ENCODE measurements at regions not wholly inside any gene's neighbourhood (a gene's known extent, or its start where the extent isn't known, plus 50 kb on each side); places are given as distances from the start of the nearest gene placed in this dataset.

GRCh38 chr6:153790876-153791473 lies 248.1 kb upstream of the OPRM1 start:
- 39% methylated on average over 1 of the region's 1 CpG for WGBS
- Histone ChIP-seq H3K27me3 (replicated peaks; ENCODE audit: insufficient read depth) (no peaks in the 10 kb centered on the region), H3K9me3 (no peaks in the 10 kb centered on the region), H3K36me3 (no peaks in the 10 kb centered on the region), H3K4me3 (no peak overlapping the region), H3K27ac (no peak overlapping the region), H3K4me1 (replicated peaks) (no peaks in the 10 kb centered on the region)
- TF ChIP-seq, protein P1, sequence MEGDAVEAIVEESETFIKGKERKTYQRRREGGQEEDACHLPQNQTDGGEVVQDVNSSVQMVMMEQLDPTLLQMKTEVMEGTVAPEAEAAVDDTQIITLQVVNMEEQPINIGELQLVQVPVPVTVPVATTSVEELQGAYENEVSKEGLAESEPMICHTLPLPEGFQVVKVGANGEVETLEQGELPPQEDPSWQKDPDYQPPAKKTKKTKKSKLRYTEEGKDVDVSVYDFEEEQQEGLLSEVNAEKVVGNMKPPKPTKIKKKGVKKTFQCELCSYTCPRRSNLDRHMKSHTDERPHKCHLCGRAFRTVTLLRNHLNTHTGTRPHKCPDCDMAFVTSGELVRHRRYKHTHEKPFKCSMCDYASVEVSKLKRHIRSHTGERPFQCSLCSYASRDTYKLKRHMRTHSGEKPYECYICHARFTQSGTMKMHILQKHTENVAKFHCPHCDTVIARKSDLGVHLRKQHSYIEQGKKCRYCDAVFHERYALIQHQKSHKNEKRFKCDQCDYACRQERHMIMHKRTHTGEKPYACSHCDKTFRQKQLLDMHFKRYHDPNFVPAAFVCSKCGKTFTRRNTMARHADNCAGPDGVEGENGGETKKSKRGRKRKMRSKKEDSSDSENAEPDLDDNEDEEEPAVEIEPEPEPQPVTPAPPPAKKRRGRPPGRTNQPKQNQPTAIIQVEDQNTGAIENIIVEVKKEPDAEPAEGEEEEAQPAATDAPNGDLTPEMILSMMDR (IDR thresholded peaks at IDR 0.05): no peak
- no peak for TF ChIP-seq POLR2A (IDR thresholded peaks at IDR 0.05)
- no peak for TF ChIP-seq POLR2AphosphoS5 (IDR thresholded peaks at IDR 0.05)
- intact Hi-C loops (cut with DNase I): no loop called here
- DNase-seq (ENCODE audit: low spot score): no peak

GRCh38 chr6:153790048-153790447 lies 249.0 kb upstream of the OPRM1 start:
- H3K36me3 ChIP-seq: no peaks in the 10 kb centered on the region
- H3K9me3 ChIP-seq: no peaks in the 10 kb centered on the region
- intact Hi-C loops (cut with DNase I): no loop called here
- DNase-seq (ENCODE audit: low spot score): no peak
- no peak for TF ChIP-seq POLR2A (IDR thresholded peaks at IDR 0.05)
- no peak for TF ChIP-seq POLR2AphosphoS5 (IDR thresholded peaks at IDR 0.05)
- TF ChIP-seq, protein P1 (IDR thresholded peaks at IDR 0.05): no peak
- WGBS: 73% methylated on average over 7 of the region's 7 CpGs
- H3K27me3 ChIP-seq (replicated peaks; ENCODE audit: insufficient read depth): no peaks in the 10 kb centered on the region
- no peak overlapping the region for H3K4me3 ChIP-seq
- H3K4me1 ChIP-seq (replicated peaks): no peaks in the 10 kb centered on the region
- no peak overlapping the region for H3K27ac ChIP-seq

DNA sequence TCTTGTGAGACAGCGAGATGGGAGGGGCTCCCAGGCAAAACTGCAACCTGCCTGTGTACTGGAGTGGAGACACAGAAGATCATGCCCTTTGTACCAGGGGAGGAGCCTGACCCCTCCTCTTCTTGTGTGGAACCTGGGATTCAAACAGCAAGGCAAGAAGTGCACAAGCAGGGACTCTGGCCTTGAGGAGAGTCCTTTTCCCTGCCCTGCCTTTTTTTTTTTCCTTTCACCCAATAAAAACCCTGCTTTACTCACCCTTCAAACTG lies 251.8 kb upstream of the OPRM1 start:
- Histone ChIP-seq H3K27ac (no peak overlapping the region), H3K4me3 (no peak overlapping the region), H3K4me1 (replicated peaks) (no peaks in the 10 kb centered on the region), H3K36me3 (no peaks in the 10 kb centered on the region), H3K9me3 (no peaks in the 10 kb centered on the region), H3K27me3 (replicated peaks; ENCODE audit: insufficient read depth) (no peaks in the 10 kb centered on the region)
- no peak for DNase-seq (ENCODE audit: low spot score)
- 64% methylated on average over 1 of the region's 1 CpG for WGBS
- intact Hi-C loops (cut with DNase I): no loop called here
- TF ChIP-seq, protein P1 (IDR thresholded peaks at IDR 0.05): no peak
- TF ChIP-seq POLR2AphosphoS5 (IDR thresholded peaks at IDR 0.05) (no peak), POLR2A (IDR thresholded peaks at IDR 0.05) (no peak)

DNA sequence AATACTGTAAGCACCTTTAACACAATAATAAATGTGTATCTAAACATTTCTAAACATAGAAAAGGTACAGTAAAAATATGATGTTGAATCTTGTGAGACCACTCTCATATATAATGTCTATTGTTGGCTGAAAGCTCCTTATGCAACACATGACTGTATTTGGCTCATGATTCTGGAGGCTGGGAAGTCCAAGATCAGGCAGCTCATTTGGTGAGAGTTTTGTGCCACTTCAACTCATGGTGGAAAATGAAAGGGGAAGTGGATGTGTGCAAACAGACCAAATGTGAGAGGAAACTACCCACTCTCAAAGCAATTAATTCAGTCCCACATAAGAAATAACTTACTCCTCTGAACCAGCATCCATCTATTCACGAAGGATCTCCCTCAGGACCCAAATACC lies 257.7 kb upstream of the OPRM1 start:
- no peaks in the 10 kb centered on the region for H3K27me3 ChIP-seq (replicated peaks; ENCODE audit: insufficient read depth)
- DNase-seq (ENCODE audit: low spot score): no peak
- WGBS: 97% methylated on average over 1 of the region's 1 CpG
- no peaks in the 10 kb centered on the region for H3K36me3 ChIP-seq
- H3K4me3 ChIP-seq: no peak overlapping the region
- intact Hi-C loops (cut with DNase I): no loop called here
- no peak for TF ChIP-seq POLR2A (IDR thresholded peaks at IDR 0.05)
- TF ChIP-seq POLR2AphosphoS5 (IDR thresholded peaks at IDR 0.05): no peak
- TF ChIP-seq, protein P1 (IDR thresholded peaks at IDR 0.05): no peak
- H3K9me3 ChIP-seq: no peaks in the 10 kb centered on the region
- H3K4me1 ChIP-seq (replicated peaks): no peaks in the 10 kb centered on the region
- H3K27ac ChIP-seq: no peak overlapping the region

DNA sequence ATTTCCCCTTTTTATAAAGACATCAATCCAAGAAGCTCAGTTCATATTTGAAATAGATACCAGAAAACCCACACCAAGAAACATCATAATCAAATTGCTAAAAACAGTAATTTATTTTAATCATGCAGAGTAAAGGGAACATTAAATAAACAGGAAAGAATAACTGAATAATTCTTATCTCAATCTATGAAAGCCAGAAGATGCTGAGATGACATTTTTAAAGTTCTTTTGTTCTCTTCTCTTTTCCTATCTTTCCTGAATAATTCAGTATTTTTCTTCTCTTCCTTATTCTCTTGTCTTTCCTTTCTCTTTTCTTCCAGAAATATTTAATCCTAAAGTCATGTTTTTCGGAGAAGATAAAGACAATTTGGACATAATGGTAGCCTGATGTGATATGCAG lies 259.0 kb upstream of the OPRM1 start:
- no peak for TF ChIP-seq POLR2AphosphoS5 (IDR thresholded peaks at IDR 0.05)
- TF ChIP-seq, protein P1 (IDR thresholded peaks at IDR 0.05): no peak
- TF ChIP-seq POLR2A (IDR thresholded peaks at IDR 0.05): no peak
- intact Hi-C loops (cut with DNase I): no loop called here
- H3K4me1 ChIP-seq (replicated peaks): no peaks in the 10 kb centered on the region
- DNase-seq (ENCODE audit: low spot score): no peak
- WGBS: 80% methylated on average over 1 of the region's 1 CpG
- no peak overlapping the region for H3K4me3 ChIP-seq
- no peaks in the 10 kb centered on the region for H3K27me3 ChIP-seq (replicated peaks; ENCODE audit: insufficient read depth)
- H3K9me3 ChIP-seq: no peaks in the 10 kb centered on the region
- no peaks in the 10 kb centered on the region for H3K36me3 ChIP-seq
- H3K27ac ChIP-seq: no peak overlapping the region

All from prostate gland (tissue), 2 donors.